Fibroblast of the aortic adventitia (primary cell): ENCODE measurements at regions not wholly inside any gene's neighbourhood (a gene's known extent, or its start where the extent isn't known, plus 50 kb on each side); places are given as distances from the start of the nearest gene placed in this dataset.

Source experiments
- DNase-seq: peaks from one replicate; pipeline ENCODE4 v3.0.0-alpha.2; 2010; ENCODE audit warnings: low read depth
- H3K4me3 ChIP-seq: 2 replicates; pipeline ENCODE4 v1.5.1; 2011; ENCODE audit warnings: low read depth, mild to moderate bottlenecking, control low read depth, low read length, moderate library complexity
- TF ChIP-seq, protein P1 (sequence below): IDR thresholded peaks from 2 replicates; pipeline ENCODE4 v1.5.1; 2011; ENCODE audit warnings: mild to moderate bottlenecking, low read length, control low read depth, inconsistent platforms; ENCODE audit not compliant: insufficient read depth

DNA sequence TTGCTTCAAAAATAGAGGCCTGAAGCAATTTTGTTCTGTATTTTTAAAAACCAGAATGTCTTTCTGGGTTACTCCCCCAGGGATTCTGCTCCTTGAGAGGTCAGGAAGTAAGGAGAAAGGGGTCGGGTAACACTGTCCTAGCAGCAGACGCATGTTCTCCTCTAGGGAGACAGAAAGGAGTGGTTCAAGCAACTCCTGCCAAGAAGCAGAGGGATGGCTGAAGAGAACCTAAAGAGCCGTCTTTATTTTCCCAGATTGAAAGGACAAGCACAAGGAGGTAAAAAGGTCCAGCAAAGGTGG is 58.0 kb upstream of the SLC4A11 start:
- H3K4me3 ChIP-seq: no peak overlapping the region
- no peak for DNase-seq
- TF ChIP-seq, protein P1, sequence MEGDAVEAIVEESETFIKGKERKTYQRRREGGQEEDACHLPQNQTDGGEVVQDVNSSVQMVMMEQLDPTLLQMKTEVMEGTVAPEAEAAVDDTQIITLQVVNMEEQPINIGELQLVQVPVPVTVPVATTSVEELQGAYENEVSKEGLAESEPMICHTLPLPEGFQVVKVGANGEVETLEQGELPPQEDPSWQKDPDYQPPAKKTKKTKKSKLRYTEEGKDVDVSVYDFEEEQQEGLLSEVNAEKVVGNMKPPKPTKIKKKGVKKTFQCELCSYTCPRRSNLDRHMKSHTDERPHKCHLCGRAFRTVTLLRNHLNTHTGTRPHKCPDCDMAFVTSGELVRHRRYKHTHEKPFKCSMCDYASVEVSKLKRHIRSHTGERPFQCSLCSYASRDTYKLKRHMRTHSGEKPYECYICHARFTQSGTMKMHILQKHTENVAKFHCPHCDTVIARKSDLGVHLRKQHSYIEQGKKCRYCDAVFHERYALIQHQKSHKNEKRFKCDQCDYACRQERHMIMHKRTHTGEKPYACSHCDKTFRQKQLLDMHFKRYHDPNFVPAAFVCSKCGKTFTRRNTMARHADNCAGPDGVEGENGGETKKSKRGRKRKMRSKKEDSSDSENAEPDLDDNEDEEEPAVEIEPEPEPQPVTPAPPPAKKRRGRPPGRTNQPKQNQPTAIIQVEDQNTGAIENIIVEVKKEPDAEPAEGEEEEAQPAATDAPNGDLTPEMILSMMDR: no peak

DNA sequence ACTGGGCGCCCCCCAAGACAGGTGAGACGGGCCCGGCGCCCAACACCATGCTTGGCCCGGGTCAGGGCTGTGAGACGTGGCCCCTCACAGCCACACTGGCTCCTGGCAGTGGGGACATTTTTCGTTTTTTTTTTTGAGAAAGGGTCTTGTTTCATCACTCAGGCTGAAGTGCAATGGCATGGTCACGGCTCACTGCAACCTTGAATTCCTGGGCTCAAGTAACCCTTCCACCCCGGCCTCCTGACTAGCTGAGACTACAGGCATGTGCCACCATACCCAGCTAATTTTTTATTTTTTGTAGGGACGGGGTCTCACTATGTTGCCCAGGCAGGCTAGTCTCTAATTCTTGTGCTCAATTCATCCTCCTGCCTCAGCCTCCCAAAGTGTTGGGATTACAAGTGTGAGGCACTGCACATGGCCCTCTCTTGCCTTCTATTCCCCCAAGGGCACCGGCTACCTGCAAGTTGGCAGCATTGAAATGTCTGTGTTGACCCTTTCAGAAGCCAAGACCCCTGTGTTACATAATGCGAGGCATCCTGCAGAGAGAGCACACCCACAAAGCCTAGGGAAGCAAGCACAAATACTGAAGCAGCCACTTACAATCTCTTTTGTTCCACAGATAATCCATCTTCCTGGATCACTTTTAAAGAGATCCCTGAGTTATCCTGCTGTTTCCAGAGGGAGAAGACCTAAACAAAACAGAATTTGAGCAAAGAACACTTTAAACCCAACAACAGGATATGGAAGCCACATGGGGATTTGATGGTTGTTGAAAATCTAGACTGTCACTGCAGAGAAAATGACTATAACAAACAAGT is 57.5 kb upstream of the SLC4A11 start:
- TF ChIP-seq, protein P1: no peak
- no peak overlapping the region for H3K4me3 ChIP-seq
- DNase-seq: no peak
